ENCODE measurements at regions not wholly inside any gene's neighbourhood (a gene's known extent, or its start where the extent isn't known, plus 50 kb on each side); places are given as distances from the start of the nearest gene placed in this dataset.
"Not testable (repeated sequence)": the region's sequence is repeated elsewhere in the genome, so short reads cannot be mapped to it uniquely, and the experiment has no call there.

DNA sequence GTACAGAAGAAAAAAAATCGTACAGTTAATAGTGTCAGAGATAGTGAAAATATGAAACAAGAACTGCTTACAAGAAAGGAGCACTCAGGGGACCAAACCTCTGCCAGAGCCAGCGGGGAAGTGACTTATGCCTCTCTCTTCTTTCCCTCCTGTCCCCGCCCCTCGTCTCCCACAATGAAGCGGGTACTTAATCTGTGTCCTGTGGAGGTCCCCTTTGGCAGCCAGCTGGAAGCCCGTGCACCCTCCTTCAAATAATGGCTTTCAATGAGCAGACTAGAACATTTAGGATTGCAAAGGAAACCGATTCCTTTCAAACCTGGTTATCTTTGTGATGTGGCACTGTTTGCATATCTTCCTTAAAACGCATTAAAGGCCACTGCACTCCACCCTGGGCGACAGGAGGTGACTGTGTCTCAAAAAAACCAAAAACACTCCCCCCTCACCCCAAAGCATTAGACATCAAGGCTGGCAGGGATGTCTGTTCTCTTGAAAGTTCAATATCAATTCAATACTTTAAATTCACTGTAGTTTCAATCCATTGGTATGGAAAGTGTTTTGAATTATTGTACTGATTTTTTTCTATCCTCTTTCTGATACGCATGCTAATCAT is 51.7 kb downstream of the PPIAL4C start:
- H3K9me3 ChIP-seq; H3K4me1 ChIP-seq; H3K27me3 ChIP-seq; H3K4me3 ChIP-seq; DNase-seq (ENCODE audit: low spot score in 2 of 2); intact Hi-C loops (cut with DNase I; ENCODE audit: low total_unique reads); H3K36me3 ChIP-seq: not testable (repeated sequence)
- H3K27ac ChIP-seq: peak overlapping the region; percentile 94 to 98

DNA sequence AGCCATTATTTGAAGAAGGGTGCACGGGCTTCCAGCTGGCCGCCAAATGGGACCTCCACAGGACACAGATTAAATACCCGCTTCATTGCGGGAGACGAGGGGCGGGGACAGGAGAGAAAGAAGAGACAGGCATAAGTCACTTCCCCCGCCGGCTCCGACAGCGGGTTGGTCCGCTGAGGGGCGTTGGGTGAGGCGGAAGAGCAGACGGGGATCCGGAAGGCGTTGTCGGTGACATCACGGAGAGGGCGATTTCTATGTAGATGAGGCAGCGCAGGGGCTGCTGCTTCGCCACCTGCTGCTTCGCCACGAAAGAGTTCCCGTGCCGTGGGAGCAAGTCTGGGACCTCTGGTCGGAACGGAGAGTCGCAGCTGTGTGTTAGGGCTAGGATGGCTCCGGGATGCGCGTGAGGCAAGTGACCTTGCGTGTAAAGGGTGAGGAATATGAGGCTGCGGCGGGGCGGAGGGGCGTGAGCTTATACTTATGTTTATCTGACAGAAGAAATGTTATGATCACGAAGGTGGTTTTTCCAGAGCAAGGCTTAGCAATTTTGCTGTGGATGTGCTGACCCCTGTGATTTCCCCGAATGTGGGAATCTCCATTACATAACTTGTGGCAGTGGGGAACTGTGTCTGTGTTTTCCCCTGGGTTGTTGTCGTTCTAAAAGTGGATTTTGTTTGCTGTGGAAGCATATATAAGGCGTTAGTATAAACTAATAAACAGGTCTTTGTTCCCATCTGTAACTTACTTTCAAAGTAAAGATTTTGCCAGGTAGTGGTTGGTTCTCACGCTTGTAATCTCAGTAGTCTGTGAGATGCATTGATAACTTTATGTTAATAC is 52.9 kb downstream of the PPIAL4C start:
- H3K36me3 ChIP-seq; intact Hi-C loops (cut with DNase I; ENCODE audit: low total_unique reads); H3K4me1 ChIP-seq; H3K27me3 ChIP-seq; H3K9me3 ChIP-seq: not testable (repeated sequence)
- TF ChIP-seq POLR2AphosphoS5 (IDR thresholded peaks at IDR 0.05): peak; percentile 46 to 63 (median 55)
- Histone ChIP-seq H3K27ac (peak overlapping the region; percentile 94 to 98), H3K4me3 (peak overlapping the region; percentile 41 to 70 (median 53))
- DNase-seq (ENCODE audit: low spot score in 2 of 2): peak; percentile 88 to 89

DNA sequence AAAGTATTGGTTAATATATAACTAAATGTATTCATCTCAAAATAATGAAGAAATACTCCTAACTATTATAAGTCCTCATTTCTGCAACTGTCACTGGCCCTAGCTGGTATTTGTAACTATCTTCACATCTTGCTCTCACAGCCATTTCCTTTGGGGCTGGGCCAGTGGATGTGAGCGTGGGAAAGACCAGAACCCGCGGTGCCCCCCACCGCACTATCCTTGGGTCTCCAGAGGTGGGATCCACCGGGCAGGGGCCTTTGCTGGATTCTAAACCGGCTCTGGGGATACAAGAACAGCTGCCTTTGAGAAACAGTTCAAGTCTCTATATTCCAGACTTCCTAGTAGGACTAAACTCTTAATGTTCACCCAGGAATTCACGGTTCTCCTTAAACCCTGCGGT is 54.8 kb downstream of the PPIAL4C start:
- H3K9me3 ChIP-seq; H3K4me3 ChIP-seq; H3K4me1 ChIP-seq; H3K36me3 ChIP-seq; intact Hi-C loops (cut with DNase I; ENCODE audit: low total_unique reads); H3K27me3 ChIP-seq; DNase-seq (ENCODE audit: low spot score in 2 of 2); H3K27ac ChIP-seq: not testable (repeated sequence)

DNA sequence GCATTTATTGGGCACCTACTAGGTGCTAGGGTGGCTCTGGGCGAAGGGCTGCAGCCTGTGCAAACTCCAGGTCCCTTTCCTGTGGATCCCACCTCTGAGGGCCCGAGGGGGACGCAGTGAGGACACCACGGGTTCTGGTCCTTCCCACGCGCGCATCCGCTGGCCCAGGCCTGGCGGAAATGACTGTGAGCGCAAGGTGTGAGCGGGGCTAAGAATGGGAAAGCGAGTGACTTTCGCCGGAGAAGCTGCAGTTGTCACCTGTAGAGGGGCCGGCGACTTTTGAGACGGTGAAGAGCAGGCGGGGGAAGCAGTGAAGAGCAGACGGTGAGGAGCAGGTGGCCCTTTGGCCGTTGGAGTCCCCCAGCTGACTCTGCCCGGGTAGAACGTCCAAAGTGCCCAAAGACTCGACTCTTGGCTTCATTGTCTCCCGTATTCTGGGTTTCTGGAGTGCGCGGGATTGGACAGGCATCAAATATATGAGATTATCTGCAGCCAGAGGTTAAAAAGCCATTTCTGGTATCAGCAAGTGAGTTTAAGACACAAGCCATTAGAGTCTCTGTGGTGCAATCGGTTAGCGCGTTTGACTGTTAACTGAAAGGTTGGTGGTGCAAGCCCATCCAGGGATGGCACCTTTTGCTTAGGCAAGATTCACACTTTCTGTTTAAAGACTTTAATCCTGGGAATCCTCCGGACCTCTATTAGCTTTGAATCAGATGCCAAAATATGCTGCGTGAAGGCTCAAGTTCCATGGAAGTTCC is 55.4 kb downstream of the PPIAL4C start:
- H3K4me3 ChIP-seq; H3K9me3 ChIP-seq; H3K27ac ChIP-seq; DNase-seq (ENCODE audit: low spot score in 2 of 2); intact Hi-C loops (cut with DNase I; ENCODE audit: low total_unique reads); H3K36me3 ChIP-seq; H3K4me1 ChIP-seq; H3K27me3 ChIP-seq: not testable (repeated sequence)

DNA sequence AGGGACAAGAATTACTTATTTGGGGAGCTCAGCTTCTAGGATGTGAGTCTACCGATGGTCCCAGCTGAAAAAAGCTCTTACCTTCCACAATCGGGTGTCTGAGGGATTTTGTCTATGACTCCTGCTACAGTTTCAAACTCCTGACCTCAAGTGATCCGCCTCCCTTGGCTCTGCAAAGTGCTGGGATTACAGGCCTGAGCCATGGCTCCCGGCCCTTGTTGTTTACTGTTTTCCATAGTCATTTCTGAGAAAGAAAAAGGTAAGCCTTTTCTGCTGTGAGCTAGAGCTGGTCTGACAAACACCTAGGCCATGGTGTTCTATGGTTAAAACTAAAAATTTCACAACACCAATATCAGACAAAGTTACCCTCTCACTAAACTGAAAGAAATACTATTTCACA is 57.5 kb downstream of the PPIAL4C start:
- DNase-seq (ENCODE audit: low spot score in 2 of 2); H3K27me3 ChIP-seq; H3K4me1 ChIP-seq; intact Hi-C loops (cut with DNase I; ENCODE audit: low total_unique reads); H3K4me3 ChIP-seq; H3K36me3 ChIP-seq; H3K9me3 ChIP-seq: not testable (repeated sequence)
- peak overlapping the region; percentile 72 to 80 for H3K27ac ChIP-seq

DNA sequence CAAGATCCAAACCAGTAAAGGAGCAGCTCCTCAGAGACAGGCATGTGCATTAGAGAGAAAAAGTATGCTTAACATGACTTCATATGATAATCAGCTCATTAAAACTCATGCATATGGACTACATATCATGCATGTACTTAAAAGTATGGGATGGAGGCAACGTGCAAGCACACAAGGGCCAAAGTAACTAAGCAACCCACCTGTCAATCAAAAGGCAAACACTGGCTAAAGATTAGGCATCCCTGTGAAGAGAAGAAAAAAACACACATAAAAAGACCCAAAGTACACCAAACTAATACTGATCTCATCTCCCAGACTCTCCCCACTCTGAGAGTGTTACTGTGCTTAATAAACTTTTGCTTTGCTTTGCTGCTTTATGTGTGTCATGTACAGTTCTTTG is 61.2 kb downstream of the PPIAL4C start:
- H3K27me3 ChIP-seq; H3K9me3 ChIP-seq; H3K36me3 ChIP-seq; intact Hi-C loops (cut with DNase I; ENCODE audit: low total_unique reads); H3K4me3 ChIP-seq; H3K27ac ChIP-seq; H3K4me1 ChIP-seq; DNase-seq (ENCODE audit: low spot score in 2 of 2): not testable (repeated sequence)

DNA sequence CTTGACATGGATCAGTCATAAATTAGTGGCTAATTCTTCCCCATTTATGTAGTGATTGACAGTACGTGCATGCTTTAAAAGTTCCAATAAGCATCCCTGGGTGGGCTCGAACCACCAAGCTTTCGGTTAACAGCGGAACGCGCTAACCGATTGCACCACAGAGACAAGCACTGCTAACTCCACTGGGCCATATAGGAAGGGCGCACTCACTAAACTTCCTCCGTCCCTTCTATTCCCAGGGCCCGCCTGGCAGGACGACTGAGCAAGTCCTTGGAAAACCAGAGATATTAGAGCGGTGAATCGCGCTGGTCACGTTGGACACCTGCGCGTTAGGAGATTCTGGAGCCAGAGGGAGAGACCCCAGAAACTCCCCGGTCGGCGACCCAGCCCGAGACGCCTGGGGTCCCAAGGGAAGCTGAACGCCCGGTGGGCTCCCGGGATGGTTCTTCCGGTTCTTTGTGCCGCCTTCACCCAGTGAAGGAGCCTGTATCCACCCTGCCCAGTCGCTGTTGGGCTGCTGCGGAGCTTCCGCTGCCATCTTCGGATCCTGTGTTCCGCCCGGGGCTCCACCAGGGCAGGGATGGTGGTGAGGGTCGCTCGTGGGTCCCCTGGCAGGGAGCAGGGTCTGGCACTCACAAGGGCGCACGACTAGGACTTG is 62.8 kb downstream of the PPIAL4C start:
- DNase-seq (ENCODE audit: low spot score in 2 of 2); H3K4me1 ChIP-seq; H3K36me3 ChIP-seq; H3K27me3 ChIP-seq; H3K9me3 ChIP-seq; intact Hi-C loops (cut with DNase I; ENCODE audit: low total_unique reads): not testable (repeated sequence)
- peak overlapping the region; percentile 28 to 58 (median 48) for H3K4me3 ChIP-seq
- peak overlapping the region; percentile 63 to 72 for H3K27ac ChIP-seq

DNA sequence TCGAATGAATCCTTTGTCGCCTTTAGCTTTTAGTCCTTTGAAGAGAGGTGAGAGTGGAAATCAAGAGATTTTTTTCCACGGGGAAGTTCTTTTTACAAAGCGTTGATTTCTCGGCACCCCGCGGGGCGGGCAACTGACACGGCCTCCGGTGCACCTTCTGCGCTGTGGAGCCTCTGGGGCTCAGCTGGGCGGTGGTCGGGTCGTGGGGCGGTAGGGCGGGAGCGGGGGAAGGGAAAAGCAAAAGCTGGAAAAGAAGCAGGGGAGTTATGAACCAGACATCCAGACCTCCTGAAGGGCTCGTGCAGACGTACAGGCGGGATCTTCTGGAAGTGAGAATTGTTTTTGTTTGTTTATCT is 63.3 kb downstream of the PPIAL4C start:
- H3K36me3 ChIP-seq; H3K4me1 ChIP-seq; DNase-seq (ENCODE audit: low spot score in 2 of 2); intact Hi-C loops (cut with DNase I; ENCODE audit: low total_unique reads); H3K27me3 ChIP-seq; H3K9me3 ChIP-seq: not testable (repeated sequence)
- peak overlapping the region in 1 of 2 donors; percentile 72 for H3K27ac ChIP-seq
- peak overlapping the region; percentile 28 to 58 (median 48) for H3K4me3 ChIP-seq

DNA sequence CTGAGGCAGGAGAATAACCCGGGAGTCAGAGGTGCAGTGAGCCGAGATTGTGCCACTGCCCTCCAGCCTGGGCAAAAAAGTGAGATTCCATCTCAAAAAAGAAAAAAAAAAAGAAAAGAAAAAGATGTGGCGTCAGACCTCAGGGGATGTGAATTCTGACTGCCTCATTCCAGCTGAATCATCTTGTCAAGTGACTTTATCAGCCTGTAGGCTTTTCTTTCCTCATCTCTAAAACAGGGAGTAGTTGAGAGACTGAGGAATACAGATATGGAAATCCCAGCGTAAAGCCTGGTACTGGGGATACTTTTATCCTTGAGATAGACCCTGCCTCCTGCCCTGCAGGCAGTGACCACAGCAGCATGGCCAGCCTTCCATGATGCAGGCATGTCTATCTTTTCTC is 74.1 kb downstream of the PPIAL4C start:
- H3K9me3 ChIP-seq; intact Hi-C loops (cut with DNase I; ENCODE audit: low total_unique reads); H3K36me3 ChIP-seq; H3K27ac ChIP-seq; H3K4me1 ChIP-seq; DNase-seq (ENCODE audit: low spot score in 2 of 2); H3K27me3 ChIP-seq; H3K4me3 ChIP-seq: not testable (repeated sequence)

DNA sequence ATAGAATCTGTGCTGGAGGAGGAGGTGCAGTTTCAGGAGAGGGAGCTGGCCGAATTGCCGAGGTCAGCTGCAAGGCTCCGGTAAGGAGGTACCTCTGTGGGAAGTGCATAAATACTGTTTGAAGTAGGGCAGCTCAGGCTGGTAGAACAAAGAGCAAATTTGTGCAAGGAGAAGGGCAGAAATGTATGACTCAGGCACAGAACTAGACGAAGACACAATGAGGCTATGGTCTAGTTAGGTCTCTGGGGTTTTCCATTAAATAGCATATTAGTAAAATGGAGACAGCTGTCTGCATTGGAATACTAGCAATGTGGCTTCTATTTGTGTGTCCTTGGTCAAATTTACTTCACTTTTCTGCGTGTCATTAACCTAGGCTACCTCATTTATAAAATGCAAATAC is 74.5 kb downstream of the PPIAL4C start:
- intact Hi-C loops (cut with DNase I; ENCODE audit: low total_unique reads); H3K27ac ChIP-seq; DNase-seq (ENCODE audit: low spot score in 2 of 2); H3K36me3 ChIP-seq; H3K4me1 ChIP-seq; H3K9me3 ChIP-seq; H3K4me3 ChIP-seq; H3K27me3 ChIP-seq: not testable (repeated sequence)

DNA sequence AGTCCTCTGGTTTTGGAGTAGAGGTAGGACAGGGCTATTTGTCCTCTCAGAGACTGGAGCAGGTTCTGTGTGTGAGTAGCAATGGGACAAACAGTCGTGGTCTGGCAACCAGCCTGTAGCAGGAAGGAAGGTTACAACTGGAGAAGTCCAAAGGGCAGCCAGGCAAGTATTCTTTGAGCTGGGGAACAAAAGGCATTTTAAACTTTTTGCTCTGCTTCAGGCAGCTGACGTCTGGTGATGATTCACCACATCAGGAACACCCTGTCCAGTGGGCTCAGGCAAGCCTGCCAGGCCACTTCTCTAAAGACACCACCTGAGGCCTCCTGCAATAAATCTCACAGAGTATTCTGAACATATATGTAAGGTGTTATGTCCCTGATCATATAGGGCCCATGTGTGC is 81.0 kb downstream of the PPIAL4C start:
- H3K4me3 ChIP-seq; H3K36me3 ChIP-seq; H3K27me3 ChIP-seq; H3K27ac ChIP-seq; intact Hi-C loops (cut with DNase I; ENCODE audit: low total_unique reads); H3K9me3 ChIP-seq; H3K4me1 ChIP-seq: not testable (repeated sequence)
- DNase-seq (ENCODE audit: low spot score in 2 of 2): peak in 1 of 2 donors; percentile 35

DNA sequence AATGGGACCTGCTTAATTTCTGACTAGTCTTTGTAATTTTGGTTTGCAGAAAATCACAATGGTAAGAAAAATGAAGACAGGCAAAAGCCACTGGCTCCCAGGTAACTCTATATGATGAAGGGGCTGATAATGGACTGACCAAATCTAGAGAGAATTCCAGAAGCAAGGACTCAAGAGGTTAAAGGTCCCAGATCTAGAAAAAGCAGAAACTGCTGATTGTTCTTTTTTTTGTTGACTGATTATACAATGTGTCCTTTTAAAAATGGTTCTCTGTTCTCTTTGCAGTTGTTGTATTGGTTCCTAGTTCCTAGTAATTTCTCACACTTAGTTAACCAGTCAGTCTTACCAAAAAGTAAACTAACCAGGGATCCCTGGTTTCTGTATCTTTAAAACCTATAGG is 81.4 kb downstream of the PPIAL4C start:
- H3K27ac ChIP-seq; H3K4me1 ChIP-seq; H3K9me3 ChIP-seq; DNase-seq (ENCODE audit: low spot score in 2 of 2); H3K36me3 ChIP-seq; H3K27me3 ChIP-seq; intact Hi-C loops (cut with DNase I; ENCODE audit: low total_unique reads); H3K4me3 ChIP-seq: not testable (repeated sequence)

DNA sequence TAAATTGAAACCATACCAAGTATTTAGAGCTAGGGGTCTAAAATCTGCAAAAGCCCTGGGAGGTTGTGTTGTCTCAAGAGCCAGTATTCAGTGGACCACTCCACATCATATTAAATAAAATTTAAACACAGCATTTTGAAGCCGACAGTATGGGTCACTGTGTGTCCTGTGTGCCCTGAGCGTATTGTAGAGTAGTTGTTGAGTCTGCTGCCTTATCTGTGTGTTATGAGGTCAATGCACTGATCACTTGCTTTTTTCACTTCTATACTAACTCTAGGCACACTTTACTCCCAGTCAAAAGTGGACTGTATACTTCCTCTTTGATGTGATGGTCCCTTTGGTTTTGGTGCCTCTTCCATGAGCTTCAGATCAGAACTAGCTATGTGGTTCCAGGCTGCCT is 81.9 kb downstream of the PPIAL4C start:
- H3K4me3 ChIP-seq; intact Hi-C loops (cut with DNase I; ENCODE audit: low total_unique reads); DNase-seq (ENCODE audit: low spot score in 2 of 2): not testable (repeated sequence)

More for the DNA sequence above, 81.9 kb downstream of the PPIAL4C start:
- not testable (repeated sequence) for H3K9me3 ChIP-seq, H3K27ac ChIP-seq, H3K27me3 ChIP-seq, H3K4me1 ChIP-seq, H3K36me3 ChIP-seq
